B cell (primary cell): ENCODE measurements at regions not wholly inside any gene's neighbourhood (a gene's known extent, or its start where the extent isn't known, plus 50 kb on each side); places are given as distances from the start of the nearest gene placed in this dataset.

Experiments used
- EZH2 ChIP-seq: IDR thresholded peaks from 2 replicates; pipeline ENCODE4 v1.6.1; 2012; ENCODE audit warnings: borderline replicate concordance, low read depth, mild to moderate bottlenecking, moderate library complexity, low read length; ENCODE audit not compliant: insufficient read depth, poor library complexity, severe bottlenecking
- TF ChIP-seq, protein P1 (sequence below): fragments of 200-600 bp; IDR thresholded peaks from one replicate; pipeline ENCODE4 v1.8.0; 2022; ENCODE audit warnings: antibody characterized with exemption, mild to moderate bottlenecking

DNA sequence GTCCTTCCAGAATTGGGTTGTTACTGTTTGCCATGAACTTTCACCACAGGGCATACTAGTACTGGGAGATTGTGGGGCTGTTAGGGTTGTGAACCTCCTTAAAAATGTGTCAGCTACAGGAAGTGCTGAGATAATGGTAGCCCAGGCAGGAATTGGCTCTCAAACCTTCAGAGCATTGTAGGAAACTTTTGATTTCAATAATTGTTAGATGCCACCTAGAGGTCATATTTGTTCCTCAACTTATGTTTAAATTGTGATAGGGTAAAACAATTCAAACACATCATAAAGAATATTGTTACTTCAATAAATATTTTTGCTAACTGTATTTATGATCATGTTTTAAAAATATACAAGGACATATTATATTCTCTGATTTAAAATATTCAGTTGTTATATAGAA lies 594.6 kb downstream of the ADCYAP1 start:
- TF ChIP-seq, protein P1, sequence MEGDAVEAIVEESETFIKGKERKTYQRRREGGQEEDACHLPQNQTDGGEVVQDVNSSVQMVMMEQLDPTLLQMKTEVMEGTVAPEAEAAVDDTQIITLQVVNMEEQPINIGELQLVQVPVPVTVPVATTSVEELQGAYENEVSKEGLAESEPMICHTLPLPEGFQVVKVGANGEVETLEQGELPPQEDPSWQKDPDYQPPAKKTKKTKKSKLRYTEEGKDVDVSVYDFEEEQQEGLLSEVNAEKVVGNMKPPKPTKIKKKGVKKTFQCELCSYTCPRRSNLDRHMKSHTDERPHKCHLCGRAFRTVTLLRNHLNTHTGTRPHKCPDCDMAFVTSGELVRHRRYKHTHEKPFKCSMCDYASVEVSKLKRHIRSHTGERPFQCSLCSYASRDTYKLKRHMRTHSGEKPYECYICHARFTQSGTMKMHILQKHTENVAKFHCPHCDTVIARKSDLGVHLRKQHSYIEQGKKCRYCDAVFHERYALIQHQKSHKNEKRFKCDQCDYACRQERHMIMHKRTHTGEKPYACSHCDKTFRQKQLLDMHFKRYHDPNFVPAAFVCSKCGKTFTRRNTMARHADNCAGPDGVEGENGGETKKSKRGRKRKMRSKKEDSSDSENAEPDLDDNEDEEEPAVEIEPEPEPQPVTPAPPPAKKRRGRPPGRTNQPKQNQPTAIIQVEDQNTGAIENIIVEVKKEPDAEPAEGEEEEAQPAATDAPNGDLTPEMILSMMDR = no peak
- TF ChIP-seq EZH2 = no peak
